ENCODE measurements at regions not wholly inside any gene's neighbourhood (a gene's known extent, or its start where the extent isn't known, plus 50 kb on each side); places are given as distances from the start of the nearest gene placed in this dataset.

- H3K9me3 Mint-ChIP-seq = no peaks in the 10 kb centered on the region
- H3K36me3 Mint-ChIP-seq (ENCODE audit: low read depth) = no peaks in the 10 kb centered on the region
- no peak for DNase-seq
- Histone ChIP-seq H3K4me3 (ENCODE audit: low read length) (no peak overlapping the region), H3K4me1 (ENCODE audit: control insufficient read depth, insufficient read depth, low read length) (no peaks in the 10 kb centered on the region), H3K27ac (ENCODE audit: low read depth, low read length) (no peak overlapping the region), H3K9me3 (ENCODE audit: control insufficient read depth, low read length) (no peaks in the 10 kb centered on the region), H3K9ac (ENCODE audit: extremely low read depth, low read length, poor library complexity, severe bottlenecking) (no peak overlapping the region), H3K36me3 (ENCODE audit: control insufficient read depth, insufficient read depth, low read length) (no peaks in the 10 kb centered on the region), H3K27me3 (ENCODE audit: control insufficient read depth, insufficient read depth, low read length, poor library complexity, severe bottlenecking) (no peaks in the 10 kb centered on the region)
- H3K4me1 Mint-ChIP-seq = no peaks in the 10 kb centered on the region
- TF ChIP-seq CTCF (conservative IDR thresholded peaks at IDR 0.05) = peak; percentile 55
- H3K27me3 Mint-ChIP-seq (ENCODE audit: insufficient read depth) = no peaks in the 10 kb centered on the region
- H3K27ac Mint-ChIP-seq = no peak overlapping the region
- H3K4me3 Mint-ChIP-seq = no peak overlapping the region
- 76% methylated on average over 2 of the region's 2 CpGs; no CpG with 5 or more reads in 1 of the 2 experiments for WGBS, 2 experiments (ENCODE audit: insufficient coverage in 1 of 2, insufficient read length in 1 of 2)
Measured at GRCh38 chr6:140671926-140672325, 1297.5 kb upstream of the CITED2 start.

DNA sequence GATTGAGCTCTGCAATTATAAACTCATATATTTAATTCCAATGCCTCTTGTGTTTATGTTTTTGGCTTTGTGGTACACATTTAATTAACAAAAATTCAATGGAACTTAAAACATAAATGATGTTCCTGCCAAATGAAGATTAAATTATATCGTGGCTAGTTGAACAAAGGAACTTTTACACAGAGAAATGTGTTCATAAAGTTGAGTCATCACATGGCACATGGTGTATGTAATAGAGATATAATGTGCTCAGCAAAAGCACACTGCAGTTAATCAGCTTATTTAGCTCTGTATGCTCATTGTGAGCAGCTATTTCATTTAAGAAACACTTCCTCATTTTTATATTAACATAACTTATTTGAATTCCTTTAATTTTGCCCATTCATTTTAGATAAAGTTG lies 1295.6 kb upstream of the CITED2 start:
- H3K36me3 ChIP-seq (ENCODE audit: control insufficient read depth, insufficient read depth, low read length) = no peaks in the 10 kb centered on the region
- no peak overlapping the region for H3K4me3 ChIP-seq (ENCODE audit: low read length)
- no peak overlapping the region for H3K9ac ChIP-seq (ENCODE audit: extremely low read depth, low read length, poor library complexity, severe bottlenecking)
- H3K27me3 Mint-ChIP-seq (ENCODE audit: insufficient read depth) = no peaks in the 10 kb centered on the region
- no peaks in the 10 kb centered on the region for H3K4me1 Mint-ChIP-seq
- no peak for DNase-seq
- no peaks in the 10 kb centered on the region for H3K9me3 ChIP-seq (ENCODE audit: control insufficient read depth, low read length)
- H3K9me3 Mint-ChIP-seq = no peaks in the 10 kb centered on the region
- 91 to 100% methylated on average over 1 of the region's 1 CpG for WGBS, 2 experiments (ENCODE audit: insufficient coverage in 1 of 2, insufficient read length in 1 of 2)
- no peak overlapping the region for H3K27ac ChIP-seq (ENCODE audit: low read depth, low read length)
- no peaks in the 10 kb centered on the region for H3K4me1 ChIP-seq (ENCODE audit: control insufficient read depth, insufficient read depth, low read length)
- H3K27me3 ChIP-seq (ENCODE audit: control insufficient read depth, insufficient read depth, low read length, poor library complexity, severe bottlenecking) = no peaks in the 10 kb centered on the region
- no peaks in the 10 kb centered on the region for H3K36me3 Mint-ChIP-seq (ENCODE audit: low read depth)
- TF ChIP-seq CTCF (conservative IDR thresholded peaks at IDR 0.05) = no peak
- no peak overlapping the region for H3K4me3 Mint-ChIP-seq
- H3K27ac Mint-ChIP-seq = no peak overlapping the region

DNA sequence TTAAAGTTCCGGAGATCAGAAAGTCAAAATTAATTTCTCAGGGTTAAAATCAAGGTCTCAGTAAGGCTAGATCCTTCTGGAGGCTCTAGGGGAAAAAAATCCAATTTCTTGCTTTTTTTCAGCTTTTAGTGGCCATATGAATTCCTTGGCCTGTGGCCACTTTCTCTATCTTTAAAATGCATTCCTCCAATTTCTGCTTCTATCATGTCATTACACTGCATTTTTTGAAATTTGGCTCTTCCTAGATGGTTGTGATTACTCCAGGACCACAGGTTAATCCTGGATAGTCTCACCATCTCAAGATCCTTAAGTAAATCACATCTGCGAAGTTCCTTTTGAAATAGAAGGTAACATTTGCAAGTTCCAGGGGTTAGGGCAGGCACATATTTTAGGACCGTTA lies 1294.9 kb upstream of the CITED2 start:
- Histone ChIP-seq H3K27ac (ENCODE audit: low read depth, low read length) (no peak overlapping the region), H3K4me3 (ENCODE audit: low read length) (no peak overlapping the region), H3K27me3 (ENCODE audit: control insufficient read depth, insufficient read depth, low read length, poor library complexity, severe bottlenecking) (no peaks in the 10 kb centered on the region), H3K9me3 (ENCODE audit: control insufficient read depth, low read length) (no peaks in the 10 kb centered on the region), H3K9ac (ENCODE audit: extremely low read depth, low read length, poor library complexity, severe bottlenecking) (no peak overlapping the region), H3K36me3 (ENCODE audit: control insufficient read depth, insufficient read depth, low read length) (no peaks in the 10 kb centered on the region), H3K4me1 (ENCODE audit: control insufficient read depth, insufficient read depth, low read length) (no peaks in the 10 kb centered on the region)
- no peak for DNase-seq
- Mint-ChIP-seq H3K36me3 (ENCODE audit: low read depth) (no peaks in the 10 kb centered on the region), H3K27ac (no peak overlapping the region), H3K4me1 (no peaks in the 10 kb centered on the region), H3K4me3 (no peak overlapping the region), H3K27me3 (ENCODE audit: insufficient read depth) (no peaks in the 10 kb centered on the region), H3K9me3 (no peaks in the 10 kb centered on the region)
- 87 to 100% methylated on average over 1 to 3 of the region's 3 CpGs for WGBS, 2 experiments (ENCODE audit: insufficient coverage in 1 of 2, insufficient read length in 1 of 2)
- no peak for TF ChIP-seq CTCF (conservative IDR thresholded peaks at IDR 0.05)

Data from endodermal cell (in vitro differentiated cells).